Nephron (organoid): ENCODE measurements at regions not wholly inside any gene's neighbourhood (a gene's known extent, or its start where the extent isn't known, plus 50 kb on each side); places are given as distances from the start of the nearest gene placed in this dataset.

Experiments
- H3K27ac Mint-ChIP-seq, 3 experiments: 2 replicates each; pipeline ENCODE4 v1.8.0; 2020; ENCODE audit warnings: mixed read lengths in 3 of 3, mild to moderate bottlenecking in 2 of 3, moderate library complexity in 1 of 3
- H3K27me3 Mint-ChIP-seq: 2 replicates; pipeline ENCODE4 v1.8.0; 2021; ENCODE audit warnings: low read depth, mild to moderate bottlenecking, moderate library complexity, mixed read lengths
- H3K36me3 Mint-ChIP-seq: 2 replicates; pipeline ENCODE4 v1.8.0; 2020; ENCODE audit warnings: low read depth, mixed read lengths
- H3K4me1 Mint-ChIP-seq: 2 replicates; pipeline ENCODE4 v1.8.0; 2020; ENCODE audit warnings: mixed read lengths
- H3K4me3 Mint-ChIP-seq, 3 experiments: 2 replicates each; pipeline ENCODE4 v1.8.0; 2020; ENCODE audit warnings: mild to moderate bottlenecking in 3 of 3, mixed read lengths in 3 of 3, moderate library complexity in 2 of 3
- H3K9me3 Mint-ChIP-seq: 2 replicates; pipeline ENCODE4 v1.8.0; 2020; ENCODE audit warnings: mixed read lengths
- TF ChIP-seq, protein P1 (sequence below), 3 experiments: fragments of 200-600 bp; sonication (generic); IDR thresholded peaks; one replicate each; pipeline ENCODE4 v1.5.0; 2021; ENCODE audit warnings: antibody characterized with exemption in 3 of 3; ENCODE audit not compliant: unreplicated experiment in 3 of 3

DNA sequence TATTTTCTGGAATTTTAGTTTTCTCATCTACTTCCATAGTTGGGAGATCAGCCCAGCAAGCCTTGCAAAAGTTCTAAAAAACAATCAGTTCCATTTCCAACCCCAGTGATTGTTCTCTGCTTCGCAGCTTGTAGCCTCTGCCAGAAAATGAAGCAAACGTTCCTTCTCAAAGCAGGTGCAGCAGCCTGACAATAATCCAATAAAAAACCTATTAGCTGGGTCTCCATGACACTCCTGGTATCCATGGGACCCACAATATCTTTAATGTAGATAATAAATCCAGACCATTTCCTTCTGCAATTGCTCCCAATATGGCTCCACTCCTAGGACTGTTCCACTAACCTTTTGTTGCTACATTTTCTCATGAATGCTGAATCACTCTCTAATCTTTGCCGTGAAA is 140.8 kb upstream of the SETBP1 start:
- no peaks in the 10 kb centered on the region for H3K36me3 Mint-ChIP-seq
- peaks cover 34% of the 10 kb centered on the region for H3K4me1 Mint-ChIP-seq
- H3K4me3 Mint-ChIP-seq: no peak overlapping the region
- TF ChIP-seq, protein P1, sequence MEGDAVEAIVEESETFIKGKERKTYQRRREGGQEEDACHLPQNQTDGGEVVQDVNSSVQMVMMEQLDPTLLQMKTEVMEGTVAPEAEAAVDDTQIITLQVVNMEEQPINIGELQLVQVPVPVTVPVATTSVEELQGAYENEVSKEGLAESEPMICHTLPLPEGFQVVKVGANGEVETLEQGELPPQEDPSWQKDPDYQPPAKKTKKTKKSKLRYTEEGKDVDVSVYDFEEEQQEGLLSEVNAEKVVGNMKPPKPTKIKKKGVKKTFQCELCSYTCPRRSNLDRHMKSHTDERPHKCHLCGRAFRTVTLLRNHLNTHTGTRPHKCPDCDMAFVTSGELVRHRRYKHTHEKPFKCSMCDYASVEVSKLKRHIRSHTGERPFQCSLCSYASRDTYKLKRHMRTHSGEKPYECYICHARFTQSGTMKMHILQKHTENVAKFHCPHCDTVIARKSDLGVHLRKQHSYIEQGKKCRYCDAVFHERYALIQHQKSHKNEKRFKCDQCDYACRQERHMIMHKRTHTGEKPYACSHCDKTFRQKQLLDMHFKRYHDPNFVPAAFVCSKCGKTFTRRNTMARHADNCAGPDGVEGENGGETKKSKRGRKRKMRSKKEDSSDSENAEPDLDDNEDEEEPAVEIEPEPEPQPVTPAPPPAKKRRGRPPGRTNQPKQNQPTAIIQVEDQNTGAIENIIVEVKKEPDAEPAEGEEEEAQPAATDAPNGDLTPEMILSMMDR (IDR thresholded peaks at IDR 0.05; ENCODE audit: unreplicated experiment in 3 of 3): no peak
- H3K27ac Mint-ChIP-seq: no peak overlapping the region
- H3K27me3 Mint-ChIP-seq: no peaks in the 10 kb centered on the region
- no peaks in the 10 kb centered on the region for H3K9me3 Mint-ChIP-seq

DNA sequence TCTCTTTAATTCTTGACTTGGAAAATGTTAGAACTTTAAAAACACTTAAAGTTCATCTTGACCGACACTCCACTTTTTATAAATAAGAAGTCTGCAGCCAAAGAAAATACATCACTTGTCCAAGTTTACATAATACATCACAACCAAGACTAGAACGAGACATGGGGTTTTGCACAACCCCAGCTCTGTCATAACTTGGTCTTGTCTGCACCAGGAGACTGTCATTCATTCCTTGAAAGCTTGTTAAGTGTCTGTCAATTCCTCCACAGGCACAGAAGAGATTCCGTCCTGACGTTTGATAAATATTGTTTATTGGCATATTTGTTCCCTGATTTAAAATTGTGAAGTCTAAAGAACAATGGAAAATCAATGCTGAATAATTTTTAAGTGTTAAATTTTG is 139.5 kb upstream of the SETBP1 start:
- Mint-ChIP-seq H3K4me1 (peaks cover 21% of the 10 kb centered on the region), H3K27me3 (no peaks in the 10 kb centered on the region), H3K27ac (peak overlapping the region in 2 of 3 experiments; percentile 4), H3K9me3 (no peaks in the 10 kb centered on the region), H3K36me3 (no peaks in the 10 kb centered on the region), H3K4me3 (no peak overlapping the region)
- TF ChIP-seq, protein P1 (IDR thresholded peaks at IDR 0.05; ENCODE audit: unreplicated experiment in 3 of 3): no peak

DNA sequence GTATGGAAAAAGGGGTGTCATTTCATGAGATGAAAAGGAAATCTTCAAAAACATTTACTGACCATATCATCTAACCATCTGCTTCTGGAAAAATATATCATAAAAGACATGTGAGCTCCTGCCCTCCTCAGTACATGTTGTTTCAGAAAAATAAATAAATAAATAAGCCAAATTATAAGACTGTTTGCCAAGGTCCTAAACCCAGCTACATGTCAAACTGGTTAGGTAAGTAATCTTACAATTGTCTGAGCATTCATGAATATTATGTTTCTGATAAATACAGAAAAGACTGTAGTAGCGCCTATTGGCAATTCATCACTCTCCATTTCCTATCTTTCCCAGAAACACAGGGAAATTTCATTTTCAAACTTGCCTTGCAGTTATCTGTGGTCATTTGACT is 138.9 kb upstream of the SETBP1 start:
- H3K27me3 Mint-ChIP-seq: no peaks in the 10 kb centered on the region
- H3K27ac Mint-ChIP-seq: no peak overlapping the region
- H3K36me3 Mint-ChIP-seq: no peaks in the 10 kb centered on the region
- H3K9me3 Mint-ChIP-seq: no peaks in the 10 kb centered on the region
- H3K4me1 Mint-ChIP-seq: peaks cover 16% of the 10 kb centered on the region
- TF ChIP-seq, protein P1 (IDR thresholded peaks at IDR 0.05; ENCODE audit: unreplicated experiment in 3 of 3): no peak
- no peak overlapping the region for H3K4me3 Mint-ChIP-seq

DNA sequence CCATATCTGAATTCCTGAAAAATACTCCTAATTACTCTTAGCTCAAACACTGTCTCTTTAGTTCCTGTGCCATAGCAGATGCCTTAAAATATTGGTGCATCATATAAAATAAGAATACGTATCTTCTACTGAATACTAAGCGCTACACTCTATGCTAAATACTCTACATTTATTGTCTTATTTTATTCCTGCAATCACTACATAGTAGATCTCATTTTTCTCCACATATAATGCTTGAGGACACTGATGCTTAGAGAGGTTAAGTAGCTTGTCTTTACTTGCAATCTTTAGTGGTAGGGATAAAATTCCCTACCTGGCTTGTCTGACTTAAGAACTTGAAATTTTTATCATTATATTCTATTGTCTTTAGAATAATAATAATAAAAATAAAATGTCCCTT is 137.3 kb upstream of the SETBP1 start:
- TF ChIP-seq, protein P1 (IDR thresholded peaks at IDR 0.05; ENCODE audit: unreplicated experiment in 3 of 3): no peak
- Mint-ChIP-seq H3K27ac (no peak overlapping the region), H3K9me3 (no peaks in the 10 kb centered on the region), H3K4me3 (no peak overlapping the region), H3K4me1 (peaks cover 21% of the 10 kb centered on the region), H3K36me3 (no peaks in the 10 kb centered on the region), H3K27me3 (no peaks in the 10 kb centered on the region)

DNA sequence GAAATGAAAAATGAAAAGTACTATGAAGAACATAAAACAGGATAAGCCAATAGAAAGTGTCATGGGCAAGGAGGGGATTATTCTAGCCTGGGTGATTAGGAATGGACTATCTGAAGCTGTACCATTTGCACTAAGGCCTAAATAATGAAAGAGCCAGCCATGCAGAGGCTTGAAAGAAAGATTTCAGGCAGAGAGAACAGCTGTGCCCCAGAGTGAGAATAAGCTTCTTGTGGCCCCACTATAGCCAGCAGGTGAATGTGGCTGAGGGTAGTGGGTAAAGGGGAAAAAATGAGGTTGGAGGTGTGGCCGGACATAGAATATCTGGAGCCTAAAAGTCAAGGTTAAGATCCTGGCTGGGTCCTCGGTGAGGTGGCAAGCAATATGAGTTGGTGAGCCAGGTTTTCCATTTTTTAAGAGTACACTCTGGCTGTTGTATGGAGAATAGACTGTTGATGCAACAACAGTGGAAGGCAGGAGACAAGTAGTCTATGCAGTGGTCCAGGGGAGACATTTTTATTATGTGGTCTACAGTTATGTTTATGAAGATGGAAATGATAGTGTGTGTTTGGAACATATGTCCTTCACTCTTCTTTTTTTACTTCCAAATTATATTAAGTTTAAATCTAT is 135.2 kb upstream of the SETBP1 start:
- no peak overlapping the region for H3K27ac Mint-ChIP-seq
- TF ChIP-seq, protein P1 (IDR thresholded peaks at IDR 0.05; ENCODE audit: unreplicated experiment in 3 of 3): no peak
- H3K9me3 Mint-ChIP-seq: no peaks in the 10 kb centered on the region
- no peaks in the 10 kb centered on the region for H3K36me3 Mint-ChIP-seq
- H3K4me3 Mint-ChIP-seq: no peak overlapping the region
- H3K27me3 Mint-ChIP-seq: no peaks in the 10 kb centered on the region
- H3K4me1 Mint-ChIP-seq: peaks cover 38% of the 10 kb centered on the region

DNA sequence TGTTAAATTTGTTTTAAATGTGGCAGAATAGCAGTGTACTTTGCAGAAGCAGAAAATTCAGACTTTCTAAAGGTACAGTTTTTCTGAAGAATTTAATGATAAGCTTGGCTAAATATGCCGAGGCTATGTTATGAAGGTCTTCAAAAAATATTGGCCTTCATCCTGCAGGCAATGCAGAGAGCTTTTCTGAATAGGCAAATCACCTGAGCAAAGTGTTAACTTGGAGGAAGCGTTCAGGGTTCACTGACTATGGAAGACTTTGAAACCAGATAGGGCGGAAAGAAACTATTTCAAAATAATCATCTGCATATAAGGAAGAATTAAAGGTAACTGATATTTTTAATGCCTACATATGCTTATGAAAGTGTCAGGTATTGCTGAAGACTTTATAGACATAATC is 133.7 kb upstream of the SETBP1 start:
- Mint-ChIP-seq H3K27me3 (no peaks in the 10 kb centered on the region), H3K27ac (no peak overlapping the region), H3K36me3 (no peaks in the 10 kb centered on the region), H3K4me1 (peaks cover 26% of the 10 kb centered on the region), H3K4me3 (no peak overlapping the region), H3K9me3 (no peaks in the 10 kb centered on the region)
- TF ChIP-seq, protein P1 (IDR thresholded peaks at IDR 0.05; ENCODE audit: unreplicated experiment in 3 of 3): no peak
